Esophagus muscularis mucosa (tissue), 4 donors: ENCODE measurements at regions not wholly inside any gene's neighbourhood (a gene's known extent, or its start where the extent isn't known, plus 50 kb on each side); places are given as distances from the start of the nearest gene placed in this dataset.

Source experiments
- CTCF ChIP-seq, 3 experiments: fragments of 200-600 bp in 2 of 3; fragments of 450-650 bp in 1 of 3; sonication (generic) in 2 of 3; IDR thresholded peaks; one replicate each; pipeline ENCODE4 v1.5.1; 2017 to 2019; ENCODE audit warnings: antibody characterized with exemption in 3 of 3, mild to moderate bottlenecking in 2 of 3, moderate library complexity in 1 of 3
- EP300 ChIP-seq: sonication (generic); formaldehyde crosslinking; IDR thresholded peaks from one replicate; pipeline ENCODE4 v1.6.1; 2017; ENCODE audit warnings: antibody characterized with exemption
- POLR2A ChIP-seq: fragments of 450-650 bp; IDR thresholded peaks from one replicate; pipeline ENCODE4 v1.6.1; 2017; ENCODE audit warnings: antibody characterized with exemption, moderate library complexity, mild to moderate bottlenecking, low read depth
- POLR2AphosphoS5 ChIP-seq, 2 donors: sonication (generic); formaldehyde crosslinking; IDR thresholded peaks; one replicate each; pipeline ENCODE4 v1.6.1; 2017; ENCODE audit warnings: antibody characterized with exemption in 2 of 2

GRCh38 chr10:52664629-52665028 lies 108.0 kb downstream of the MBL2 start:
- TF ChIP-seq CTCF (IDR thresholded peaks at IDR 0.05) (no peak), POLR2A (no peak), EP300 (no peak), POLR2AphosphoS5 (IDR thresholded peaks at IDR 0.05) (no peak)
